ENCODE measurements at regions not wholly inside any gene's neighbourhood (a gene's known extent, or its start where the extent isn't known, plus 50 kb on each side); places are given as distances from the start of the nearest gene placed in this dataset.
"Not testable (repeated sequence)": the region's sequence is repeated elsewhere in the genome, so short reads cannot be mapped to it uniquely, and the experiment has no call there.

DNA sequence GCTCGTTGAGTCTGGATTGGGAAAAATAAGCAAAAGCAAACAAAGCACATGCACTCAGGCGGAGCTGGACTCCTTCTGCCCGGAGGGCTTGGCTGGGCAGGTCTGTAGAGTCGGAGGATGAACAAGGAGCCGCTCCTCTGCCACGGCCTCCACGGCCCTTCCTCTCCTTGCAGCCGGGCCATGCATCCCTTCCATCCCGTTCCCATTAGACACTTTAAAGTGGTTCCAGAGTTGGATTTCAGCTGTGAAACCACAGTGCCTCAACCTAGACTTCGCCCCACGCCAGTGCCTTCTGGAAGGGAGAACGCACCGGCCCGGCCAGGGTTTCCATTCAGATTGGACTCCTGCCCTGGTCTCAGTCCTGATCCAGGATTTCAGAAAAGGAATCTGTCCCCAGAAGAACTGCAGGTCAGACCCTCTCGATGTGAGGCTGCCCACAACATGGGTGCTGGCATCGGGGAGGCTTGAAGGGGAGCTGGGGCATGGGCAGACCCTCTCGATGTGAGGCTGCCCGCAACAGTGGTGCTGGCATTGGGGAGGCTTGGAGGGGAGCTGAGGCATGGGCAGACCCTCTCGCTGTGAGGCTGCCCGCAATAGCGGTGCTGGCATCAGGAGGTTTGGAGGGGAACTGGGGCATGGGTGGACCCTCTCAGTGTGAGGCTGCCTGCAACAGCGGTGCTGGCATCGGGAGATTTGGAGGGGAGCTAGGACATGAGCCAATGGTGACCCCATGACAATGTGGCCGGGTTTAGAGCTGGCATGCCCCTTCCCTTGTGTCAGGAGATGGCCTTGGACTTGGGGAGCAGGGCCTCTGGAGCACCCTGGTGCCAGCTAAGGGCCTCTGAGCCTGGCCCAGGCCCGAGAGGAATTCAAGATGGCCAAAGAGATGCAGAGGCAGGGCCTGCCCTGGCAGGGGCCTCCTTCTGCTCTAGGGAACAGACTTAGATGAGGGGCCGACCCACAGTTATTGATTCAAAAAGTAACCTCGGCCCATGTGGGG lies 304.5 kb downstream of the NDUFA10 start:
- no peaks in the 10 kb centered on the region for H3K9me3 ChIP-seq (ENCODE audit: control insufficient read depth, low read length, poor library complexity, severe bottlenecking)
- ATAC-seq (no peak), DNase-seq (no peak)
- H3K27me3 Mint-ChIP-seq, result no peaks in the 10 kb centered on the region
- H3K4me3 Mint-ChIP-seq, result no peak overlapping the region
- no peak overlapping the region for H3K27ac Mint-ChIP-seq
- no peaks in the 10 kb centered on the region for H3K36me3 Mint-ChIP-seq (ENCODE audit: low read depth)
- peaks cover 5% of the 10 kb centered on the region for H3K4me1 Mint-ChIP-seq

- no peak for DNase-seq
- no peaks in the 10 kb centered on the region for H3K27me3 Mint-ChIP-seq
- no peak overlapping the region for H3K27ac Mint-ChIP-seq
- ATAC-seq, result no peak
- H3K4me1 Mint-ChIP-seq, result peaks cover 5% of the 10 kb centered on the region
- H3K36me3 Mint-ChIP-seq (ENCODE audit: low read depth), result no peaks in the 10 kb centered on the region
- no peaks in the 10 kb centered on the region for H3K9me3 ChIP-seq (ENCODE audit: control insufficient read depth, low read length, poor library complexity, severe bottlenecking)
- no peak overlapping the region for H3K4me3 Mint-ChIP-seq
These were observed 305.3 kb downstream of the NDUFA10 start for GRCh38 chr2:239719791-239720360.

DNA sequence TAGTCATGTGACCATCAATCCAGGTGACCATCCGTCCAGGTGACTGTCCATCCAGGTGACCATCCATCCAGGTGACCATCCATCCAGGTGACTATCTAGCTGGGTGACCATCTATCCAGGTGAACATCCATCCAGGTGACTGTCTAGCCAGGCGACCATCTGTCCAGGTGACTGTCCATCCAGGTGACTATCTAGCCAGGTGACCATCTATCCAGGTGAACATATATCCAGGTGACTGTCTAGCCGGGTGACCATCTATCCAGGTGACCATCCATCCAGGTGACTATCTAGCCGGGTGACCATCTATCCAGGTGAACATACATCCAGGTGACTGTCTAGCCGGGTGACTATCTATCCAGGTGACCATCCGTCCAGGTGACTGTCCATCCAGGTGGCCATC lies 306.2 kb downstream of the NDUFA10 start:
- H3K27ac Mint-ChIP-seq; H3K9me3 ChIP-seq (ENCODE audit: control insufficient read depth, low read length, poor library complexity, severe bottlenecking); H3K36me3 Mint-ChIP-seq (ENCODE audit: low read depth); H3K4me3 Mint-ChIP-seq; ATAC-seq; H3K4me1 Mint-ChIP-seq; DNase-seq; H3K27me3 Mint-ChIP-seq: not testable (repeated sequence)

GRCh38 chr2:239717706-239718105 lies 307.4 kb downstream of the NDUFA10 start:
- DNase-seq, result no peak
- no peak for ATAC-seq

GRCh38 chr2:239717319-239717675 lies 307.8 kb downstream of the NDUFA10 start:
- Mint-ChIP-seq H3K4me3 (no peak overlapping the region), H3K36me3 (ENCODE audit: low read depth) (no peaks in the 10 kb centered on the region), H3K27ac (no peak overlapping the region), H3K4me1 (no peaks in the 10 kb centered on the region), H3K27me3 (no peaks in the 10 kb centered on the region)
- DNase-seq (no peak), ATAC-seq (no peak)
- H3K9me3 ChIP-seq (ENCODE audit: control insufficient read depth, low read length, poor library complexity, severe bottlenecking), result no peaks in the 10 kb centered on the region

More at GRCh38 chr2:239717706-239718105, 307.4 kb downstream of the NDUFA10 start:
- no peaks in the 10 kb centered on the region for H3K9me3 ChIP-seq (ENCODE audit: control insufficient read depth, low read length, poor library complexity, severe bottlenecking)
- Mint-ChIP-seq H3K27me3 (no peaks in the 10 kb centered on the region), H3K27ac (no peak overlapping the region), H3K4me1 (no peaks in the 10 kb centered on the region), H3K36me3 (ENCODE audit: low read depth) (no peaks in the 10 kb centered on the region), H3K4me3 (no peak overlapping the region)

DNA sequence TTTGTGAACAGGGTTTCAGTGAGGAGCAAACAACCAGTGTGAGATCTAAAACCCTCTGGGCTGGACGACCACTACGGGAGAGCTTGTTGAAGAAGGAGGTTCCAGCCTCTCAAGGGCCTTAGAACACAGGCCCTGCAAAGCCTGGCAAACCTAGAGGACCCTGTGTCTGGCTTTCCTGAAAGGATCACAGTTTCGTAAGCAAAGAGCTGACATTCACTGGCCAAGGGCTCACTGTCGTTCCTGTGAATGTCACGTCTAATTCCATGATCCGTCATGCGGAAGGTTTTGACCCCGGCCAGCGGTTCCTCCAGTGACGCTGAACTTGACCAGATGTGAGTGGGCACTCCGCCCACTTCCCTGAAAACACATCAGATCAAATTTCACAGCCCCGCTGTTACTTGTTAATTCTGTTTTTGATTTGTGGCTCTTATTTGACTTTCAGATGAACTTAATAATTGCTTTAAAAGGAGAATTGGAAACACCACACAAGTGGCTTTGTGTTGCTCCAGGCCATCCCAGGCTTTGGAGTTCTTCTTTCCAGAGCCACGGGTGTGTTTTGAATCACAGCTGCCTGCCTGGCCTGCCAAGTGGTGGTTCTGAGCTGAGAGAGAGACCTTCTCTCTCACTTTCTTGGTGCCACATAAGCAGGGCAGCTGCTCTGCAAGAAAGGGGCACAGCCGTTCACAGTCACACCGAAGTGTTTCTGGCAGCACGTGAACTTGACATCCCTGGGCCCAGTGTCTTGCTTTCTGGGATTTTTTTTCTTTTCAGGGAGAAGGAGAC lies 308.4 kb downstream of the NDUFA10 start:
- H3K27me3 Mint-ChIP-seq, result no peaks in the 10 kb centered on the region
- H3K4me1 Mint-ChIP-seq, result no peaks in the 10 kb centered on the region
- ATAC-seq, result no peak
- H3K27ac Mint-ChIP-seq, result no peak overlapping the region
- no peaks in the 10 kb centered on the region for H3K9me3 ChIP-seq (ENCODE audit: control insufficient read depth, low read length, poor library complexity, severe bottlenecking)
- H3K4me3 Mint-ChIP-seq, result no peak overlapping the region
- no peaks in the 10 kb centered on the region for H3K36me3 Mint-ChIP-seq (ENCODE audit: low read depth)
- DNase-seq, result no peak

- DNase-seq (no peak), ATAC-seq (no peak)
- no peaks in the 10 kb centered on the region for H3K9me3 ChIP-seq (ENCODE audit: control insufficient read depth, low read length, poor library complexity, severe bottlenecking)
- Mint-ChIP-seq H3K27me3 (peaks cover 2% of the 10 kb centered on the region), H3K4me1 (no peaks in the 10 kb centered on the region), H3K36me3 (ENCODE audit: low read depth) (no peaks in the 10 kb centered on the region), H3K4me3 (no peak overlapping the region), H3K27ac (no peak overlapping the region)
These were observed 309.1 kb downstream of the NDUFA10 start for GRCh38 chr2:239716009-239716408.

- no peak overlapping the region for H3K27ac Mint-ChIP-seq
- no peak for DNase-seq
These were observed 309.5 kb downstream of the NDUFA10 start for GRCh38 chr2:239715606-239716005.

GRCh38 chr2:239715202-239715601 lies 309.9 kb downstream of the NDUFA10 start:
- DNase-seq (no peak), ATAC-seq (no peak)
- Mint-ChIP-seq H3K4me3 (no peak overlapping the region), H3K36me3 (ENCODE audit: low read depth) (no peaks in the 10 kb centered on the region), H3K27ac (no peak overlapping the region), H3K27me3 (peaks cover 4% of the 10 kb centered on the region), H3K4me1 (no peaks in the 10 kb centered on the region)
- no peaks in the 10 kb centered on the region for H3K9me3 ChIP-seq (ENCODE audit: control insufficient read depth, low read length, poor library complexity, severe bottlenecking)

More at GRCh38 chr2:239715606-239716005, 309.5 kb downstream of the NDUFA10 start:
- H3K4me1 Mint-ChIP-seq, result no peaks in the 10 kb centered on the region
- no peaks in the 10 kb centered on the region for H3K36me3 Mint-ChIP-seq (ENCODE audit: low read depth)
- no peak for ATAC-seq
- no peak overlapping the region for H3K4me3 Mint-ChIP-seq
- peaks cover 4% of the 10 kb centered on the region for H3K27me3 Mint-ChIP-seq
- no peaks in the 10 kb centered on the region for H3K9me3 ChIP-seq (ENCODE audit: control insufficient read depth, low read length, poor library complexity, severe bottlenecking)

DNA sequence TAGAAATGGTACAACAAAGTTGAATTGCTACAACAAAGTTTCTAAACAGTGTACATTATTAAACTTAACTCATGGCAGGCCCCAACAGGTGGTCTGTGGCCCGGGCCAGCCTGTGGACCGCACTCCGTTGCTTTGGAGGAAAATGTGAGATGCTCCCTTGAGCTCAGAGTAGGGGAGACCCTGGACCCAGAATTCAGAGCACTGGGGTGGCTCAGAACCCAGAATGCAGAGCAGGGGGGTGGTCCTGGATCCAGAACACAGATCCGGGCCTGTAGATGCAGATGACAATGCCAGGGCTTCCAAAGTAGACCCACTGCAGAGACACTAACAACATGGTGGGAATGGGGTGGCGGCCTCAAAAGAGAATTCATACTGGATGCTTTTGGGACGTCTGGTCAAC lies 311.0 kb downstream of the NDUFA10 start:
- H3K4me1 Mint-ChIP-seq, result no peaks in the 10 kb centered on the region
- no peak overlapping the region for H3K27ac Mint-ChIP-seq
- H3K4me3 Mint-ChIP-seq, result no peak overlapping the region
- H3K36me3 Mint-ChIP-seq (ENCODE audit: low read depth), result no peaks in the 10 kb centered on the region
- ATAC-seq (no peak), DNase-seq (no peak)
- peaks cover 4% of the 10 kb centered on the region for H3K27me3 Mint-ChIP-seq
- no peaks in the 10 kb centered on the region for H3K9me3 ChIP-seq (ENCODE audit: control insufficient read depth, low read length, poor library complexity, severe bottlenecking)

DNA sequence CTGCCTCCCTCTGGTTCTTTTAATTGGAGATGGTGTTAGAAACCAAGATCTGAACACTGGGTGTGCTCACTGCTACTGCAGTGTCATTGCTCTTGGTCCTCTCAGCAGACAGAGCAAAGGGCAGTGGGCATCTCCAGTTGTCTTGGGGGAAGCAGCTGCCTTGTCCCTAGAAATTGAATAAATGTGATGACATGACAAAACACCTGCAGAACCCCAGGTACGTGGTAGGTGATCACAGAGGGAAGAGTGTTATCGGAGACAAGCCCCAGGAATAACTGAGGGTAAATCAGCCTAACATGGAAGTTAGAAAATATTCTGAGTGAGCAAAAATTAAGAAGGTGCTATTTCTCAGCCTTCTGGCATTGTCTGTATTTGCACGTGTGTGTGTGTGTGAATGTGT lies 311.9 kb upstream of the HDAC4 start:
- Mint-ChIP-seq H3K27me3 (peaks cover 4% of the 10 kb centered on the region), H3K36me3 (ENCODE audit: low read depth) (no peaks in the 10 kb centered on the region)
- no peak for ATAC-seq

GRCh38 chr2:239711911-239712570 lies 311.2 kb upstream of the HDAC4 start:
- H3K4me1 Mint-ChIP-seq, result no peaks in the 10 kb centered on the region
- H3K27ac Mint-ChIP-seq, result no peak overlapping the region
- peaks cover 4% of the 10 kb centered on the region for H3K27me3 Mint-ChIP-seq
- H3K9me3 ChIP-seq (ENCODE audit: control insufficient read depth, low read length, poor library complexity, severe bottlenecking), result no peaks in the 10 kb centered on the region
- ATAC-seq (no peak), DNase-seq (no peak)
- H3K36me3 Mint-ChIP-seq (ENCODE audit: low read depth), result no peaks in the 10 kb centered on the region
- H3K4me3 Mint-ChIP-seq, result no peak overlapping the region

More for the DNA sequence above, 311.9 kb upstream of the HDAC4 start:
- no peaks in the 10 kb centered on the region for H3K9me3 ChIP-seq (ENCODE audit: control insufficient read depth, low read length, poor library complexity, severe bottlenecking)
- no peak for DNase-seq
- no peak overlapping the region for H3K27ac Mint-ChIP-seq
- no peak overlapping the region for H3K4me3 Mint-ChIP-seq
- H3K4me1 Mint-ChIP-seq, result no peaks in the 10 kb centered on the region

All from T-helper 17 cell (primary cell).